NCI-H1092 treated with DMSO at 0.1 percent for 48 hours (cell line): ENCODE measurements at regions not wholly inside any gene's neighbourhood (a gene's known extent, or its start where the extent isn't known, plus 50 kb on each side); places are given as distances from the start of the nearest gene placed in this dataset.
"Not testable (repeated sequence)": the region's sequence is repeated elsewhere in the genome, so short reads cannot be mapped to it uniquely, and the experiment has no call there.

Source experiments
- DNase-seq: peaks from one replicate; lab custom pipeline; 2025; lab: John Stamatoyannopoulos, UW

DNA sequence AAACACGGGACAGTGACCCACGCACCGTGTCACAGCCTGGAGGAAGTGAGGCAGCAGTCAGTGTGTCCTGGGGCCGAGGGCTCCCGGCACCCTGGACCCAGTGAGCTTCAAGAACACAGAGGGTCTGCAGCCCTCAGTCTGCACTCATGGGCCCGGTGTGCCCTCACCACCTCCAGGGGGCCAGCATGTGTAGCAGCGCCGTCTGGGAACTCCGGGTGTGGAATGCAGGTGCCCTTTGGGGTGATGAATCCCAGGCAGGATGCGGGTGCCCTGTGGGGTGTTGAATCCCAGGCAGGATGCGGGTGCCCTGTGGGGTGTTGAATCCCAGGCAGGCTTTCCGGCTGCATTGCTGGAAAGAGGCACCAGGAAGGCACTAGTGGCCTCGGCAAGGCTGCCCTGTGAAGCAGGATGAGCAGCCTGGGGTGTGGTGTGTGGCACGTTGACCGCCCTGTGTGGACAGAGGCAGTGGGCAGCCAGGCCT, 1399.9 kb downstream of the BRD1 start:
- no peak for DNase-seq

DNA sequence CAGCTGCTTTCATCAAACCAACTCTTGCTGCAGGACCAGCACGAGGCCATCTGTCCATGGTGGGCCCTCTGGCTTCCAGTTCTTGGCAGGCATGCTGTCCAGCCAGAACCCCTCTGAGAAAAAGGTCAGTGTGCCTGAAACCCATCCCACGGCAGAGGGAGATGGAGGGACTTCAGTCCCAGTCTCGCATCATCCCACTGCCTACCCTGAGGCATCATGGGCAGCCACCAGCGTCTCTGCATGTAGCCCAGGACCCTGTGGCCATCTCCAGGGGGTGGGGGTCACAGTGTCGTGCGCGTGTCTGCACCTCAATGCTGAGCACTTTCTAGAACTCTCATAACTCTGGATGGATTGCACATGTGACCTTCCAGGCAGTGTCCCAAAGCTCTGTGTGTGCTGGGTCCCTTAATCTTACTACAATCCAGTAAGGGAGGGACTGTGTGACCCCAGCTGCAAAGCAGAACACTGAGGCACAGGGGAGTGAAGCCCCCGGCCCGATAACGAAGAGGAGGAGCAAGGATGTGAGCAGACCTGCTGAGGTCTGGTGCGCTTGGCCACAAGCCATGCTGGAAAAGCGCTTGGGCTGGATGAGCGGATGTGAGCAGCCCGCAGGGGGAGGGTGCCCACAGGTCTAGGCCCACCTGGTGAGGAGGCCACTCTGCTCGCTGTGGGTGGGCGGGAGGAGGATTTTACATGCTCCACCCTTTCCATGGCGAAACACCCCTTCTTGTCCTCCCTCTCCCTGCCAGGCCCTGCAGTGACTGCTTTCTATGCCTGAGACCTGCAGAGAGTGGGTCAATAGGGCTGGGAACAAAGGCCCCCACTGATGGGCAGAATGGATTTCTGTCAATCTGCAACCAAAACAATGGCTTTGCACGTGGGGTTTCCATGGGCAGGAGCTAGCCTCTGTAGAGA, 1401.0 kb downstream of the BRD1 start:
- no peak for DNase-seq

DNA sequence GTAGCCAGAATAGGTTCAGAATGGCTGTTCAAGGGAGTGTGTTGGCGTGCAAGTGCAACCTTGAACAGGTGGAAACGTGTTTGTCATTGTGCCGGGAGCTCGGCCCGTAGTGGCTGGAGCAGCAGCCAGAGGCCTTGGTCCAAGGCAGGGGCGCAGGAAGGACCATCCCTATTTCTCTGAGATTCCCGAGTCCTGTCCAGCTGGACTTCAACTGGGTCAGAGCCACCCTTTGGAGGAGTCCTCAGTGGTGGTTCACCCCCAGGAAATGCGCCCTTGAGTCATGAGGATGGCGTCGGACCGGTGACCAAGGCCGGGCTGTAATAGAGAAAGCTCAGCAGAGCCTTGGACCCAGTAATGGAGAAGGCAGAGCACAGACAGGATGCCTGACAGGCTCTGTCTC, 1402.0 kb downstream of the BRD1 start:
- DNase-seq: no peak

DNA sequence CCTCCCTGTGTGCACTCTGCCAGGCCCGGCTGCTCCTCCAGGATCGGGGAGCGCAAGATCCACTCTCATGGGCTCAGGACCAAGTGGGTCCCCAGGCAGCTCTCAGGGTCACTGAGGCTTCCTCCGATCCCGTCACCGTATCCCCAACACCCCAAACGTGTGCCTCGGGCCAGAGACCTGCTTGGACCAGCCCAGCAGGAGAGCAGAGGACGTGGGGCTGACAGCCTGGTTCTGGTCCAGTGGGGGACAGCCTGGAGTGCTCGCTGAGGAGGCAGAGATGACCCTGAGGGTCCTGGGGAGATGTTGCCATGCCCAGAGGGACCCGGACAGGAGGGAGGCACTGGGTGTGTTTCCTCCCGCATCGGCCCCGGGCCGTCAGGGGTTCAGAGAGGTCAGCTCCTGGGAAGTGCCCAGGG, 1402.6 kb downstream of the BRD1 start:
- no peak for DNase-seq

DNA sequence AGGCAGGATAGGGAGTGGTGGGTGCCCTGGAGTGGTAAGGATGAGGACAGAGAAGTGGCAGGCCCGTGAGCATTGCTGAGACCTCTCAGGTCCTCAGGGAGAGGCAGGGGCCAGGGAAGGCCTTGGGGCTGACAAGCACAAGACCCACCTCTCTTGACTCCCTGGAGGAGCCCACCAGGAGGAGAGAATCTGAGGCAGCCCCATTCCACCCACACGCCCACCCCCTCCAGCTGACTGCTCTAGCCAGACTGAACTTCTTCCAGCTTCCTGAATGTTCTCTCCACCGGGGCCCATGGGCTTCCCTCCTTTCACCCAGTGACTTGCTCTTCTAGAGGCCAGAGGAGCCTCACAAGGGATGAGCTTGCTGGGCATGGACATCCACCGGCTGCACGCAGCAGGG, 1403.0 kb downstream of the BRD1 start:
- DNase-seq: no peak

DNA sequence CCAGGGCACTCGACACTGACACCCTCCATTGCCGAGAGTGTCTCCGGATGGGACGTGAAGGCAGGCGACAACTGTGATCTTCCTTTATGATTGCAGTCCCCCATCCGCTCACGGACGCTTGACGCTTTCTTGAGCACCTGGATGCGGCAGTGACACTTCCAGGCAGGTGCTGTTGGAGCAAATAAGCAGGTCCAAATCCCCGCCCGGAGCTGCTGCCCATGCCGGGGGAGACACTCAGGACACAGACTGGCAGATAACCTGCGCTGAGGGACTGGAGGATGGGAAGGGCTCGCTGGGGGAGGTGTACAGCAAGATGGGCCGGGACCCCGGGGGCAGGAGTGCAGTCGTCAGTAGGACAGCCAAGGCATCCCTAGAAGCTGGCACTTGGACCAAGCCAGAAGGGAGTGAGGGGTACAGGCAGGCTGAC, 1403.5 kb downstream of the BRD1 start:
- no peak for DNase-seq

DNA sequence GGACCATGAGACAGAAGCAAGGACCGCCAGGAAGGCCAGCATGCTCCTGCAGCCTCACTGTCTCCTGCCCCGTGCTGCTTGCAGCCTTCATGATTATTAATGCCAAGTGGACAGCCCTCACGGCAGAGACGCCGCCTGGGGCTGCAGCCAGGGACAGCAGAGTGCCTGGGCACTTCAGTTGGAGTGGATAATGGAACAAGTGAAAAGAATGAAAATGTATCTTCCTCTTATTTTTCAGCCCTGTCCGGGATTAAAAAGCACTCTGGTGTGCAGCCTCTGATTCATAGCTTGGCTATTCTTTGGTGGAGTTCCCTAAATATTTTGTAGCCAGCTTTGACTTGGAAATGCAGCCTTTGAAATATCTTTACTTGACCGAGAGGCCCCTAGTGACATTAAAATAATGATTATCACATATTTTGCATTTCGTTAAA, 1404.2 kb downstream of the BRD1 start:
- DNase-seq: peak; percentile 0

DNA sequence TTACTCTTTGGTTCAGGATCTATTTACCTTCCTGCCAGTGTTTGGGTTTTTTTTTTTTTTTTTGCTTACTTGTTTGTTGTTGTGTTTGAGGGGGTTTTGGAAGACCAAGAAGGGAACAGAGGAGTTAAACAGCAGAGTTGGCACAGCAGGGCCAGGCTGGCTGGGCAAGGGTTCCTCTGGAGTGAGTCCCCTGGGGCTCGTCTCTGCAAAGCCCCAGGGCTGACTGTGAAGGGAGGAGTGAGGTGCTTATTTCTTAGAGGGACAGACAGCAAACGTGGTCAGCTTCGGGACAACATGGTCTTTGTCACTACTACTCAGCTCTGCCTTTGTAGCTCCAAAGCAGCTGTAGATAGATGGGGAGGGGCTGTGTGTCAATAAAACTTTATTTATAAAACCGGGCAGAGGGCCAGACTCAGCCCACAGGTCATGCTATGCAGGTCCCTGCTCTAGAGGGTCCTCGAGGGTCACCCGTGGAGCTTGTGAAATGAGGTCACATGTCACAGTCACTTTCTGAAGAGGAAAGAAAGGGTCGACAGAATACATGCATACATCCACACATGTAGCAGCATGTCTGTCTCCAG, 1404.7 kb downstream of the BRD1 start:
- DNase-seq: no peak

DNA sequence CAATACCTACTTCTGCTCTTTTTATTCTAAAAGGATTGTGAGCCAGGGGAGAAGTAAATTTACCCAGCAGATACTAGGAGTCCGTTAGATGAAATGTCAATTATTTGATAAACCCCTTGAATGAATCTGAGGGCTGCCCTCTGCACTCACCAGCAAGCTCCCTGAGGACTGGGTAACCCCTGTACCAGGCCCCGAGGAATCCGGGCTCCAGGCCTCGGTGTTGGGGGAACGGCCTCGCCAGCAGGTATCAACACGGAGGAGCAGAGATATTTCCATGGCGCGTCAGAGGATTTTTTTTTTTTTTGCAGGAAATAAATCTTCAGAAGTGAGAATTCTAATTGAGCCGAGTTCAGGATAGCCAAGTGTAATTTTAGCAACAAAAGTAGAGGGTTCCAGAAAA, 1408.8 kb downstream of the BRD1 start:
- DNase-seq: no peak

DNA sequence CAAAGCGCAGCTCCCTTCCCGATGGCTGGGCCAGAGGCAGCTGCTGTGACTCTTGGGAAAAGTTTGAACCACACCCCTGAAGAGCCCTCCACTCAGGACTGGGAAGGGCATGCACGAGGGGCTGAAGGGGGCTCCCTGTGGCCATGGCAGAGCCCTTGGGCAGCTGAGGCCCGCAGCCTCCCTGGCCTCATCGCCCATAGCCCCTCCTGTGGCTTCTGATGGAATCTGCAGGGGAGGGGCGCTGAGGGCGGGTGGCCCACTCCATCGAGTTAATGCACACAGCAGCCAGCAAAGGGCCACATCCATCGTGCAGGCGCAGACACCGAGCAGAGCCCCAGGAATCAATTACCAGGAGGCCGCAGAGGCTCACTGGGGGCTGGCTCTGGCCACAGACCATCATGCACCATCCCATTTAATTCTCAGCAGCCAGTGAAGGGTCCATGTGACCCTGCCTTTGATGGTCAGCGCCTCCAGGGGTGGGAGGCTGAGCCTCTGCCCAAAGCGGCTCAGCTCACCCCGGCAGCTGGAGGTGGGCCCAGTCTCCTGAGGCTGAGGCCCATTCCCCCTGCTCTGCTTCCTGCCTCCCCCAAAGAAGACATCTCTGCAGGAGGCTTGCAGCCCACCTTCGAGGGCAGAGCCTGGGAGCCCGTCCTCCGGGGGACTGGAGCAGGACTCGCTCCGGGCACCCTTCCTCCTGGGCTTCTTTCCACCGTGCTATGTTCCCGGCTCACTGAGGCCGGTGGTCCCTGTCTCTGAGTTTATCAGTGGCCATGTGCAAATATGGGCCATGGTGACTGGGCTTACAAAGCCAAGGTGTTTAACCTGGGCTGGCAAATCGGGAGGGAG, 1410.2 kb downstream of the BRD1 start:
- DNase-seq: no peak

DNA sequence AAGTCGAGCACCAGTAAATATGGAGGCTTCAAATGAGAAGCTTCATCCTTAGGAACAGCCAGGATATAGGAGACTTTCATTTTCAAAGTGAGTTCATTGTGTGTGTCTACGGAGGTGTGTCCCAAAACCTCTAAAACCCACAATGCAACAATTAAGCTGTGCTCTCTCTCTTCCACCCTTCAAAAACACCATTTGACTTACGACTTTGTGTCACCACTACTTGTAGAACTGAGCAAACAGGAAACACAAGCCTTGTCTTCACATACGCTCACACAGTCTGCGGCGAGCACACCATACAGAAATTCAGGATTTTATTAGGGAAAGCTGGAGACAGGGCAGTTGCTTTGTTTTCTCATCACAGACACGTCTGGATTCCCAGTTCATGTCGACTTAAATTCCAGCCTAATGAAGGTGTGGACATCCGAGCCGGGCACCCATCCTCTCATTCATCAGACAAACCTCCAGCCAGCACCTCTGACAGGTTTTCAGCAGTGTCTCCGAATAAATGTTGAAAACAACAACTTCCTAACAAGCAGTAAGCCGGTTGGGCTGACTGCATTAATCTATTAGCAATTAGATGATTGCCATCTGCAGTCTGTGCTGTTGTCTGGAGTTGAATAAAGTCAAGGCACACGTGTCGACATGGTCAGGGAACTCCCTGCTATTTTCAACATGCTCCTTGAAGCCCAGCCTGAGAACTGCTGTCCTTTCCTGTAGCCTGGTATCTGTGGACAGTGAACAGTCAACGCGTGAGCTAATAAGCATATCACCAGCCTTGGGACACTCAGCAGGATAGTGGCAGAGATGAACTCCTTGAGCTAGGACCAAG, 1411.1 kb downstream of the BRD1 start:
- DNase-seq: no peak

DNA sequence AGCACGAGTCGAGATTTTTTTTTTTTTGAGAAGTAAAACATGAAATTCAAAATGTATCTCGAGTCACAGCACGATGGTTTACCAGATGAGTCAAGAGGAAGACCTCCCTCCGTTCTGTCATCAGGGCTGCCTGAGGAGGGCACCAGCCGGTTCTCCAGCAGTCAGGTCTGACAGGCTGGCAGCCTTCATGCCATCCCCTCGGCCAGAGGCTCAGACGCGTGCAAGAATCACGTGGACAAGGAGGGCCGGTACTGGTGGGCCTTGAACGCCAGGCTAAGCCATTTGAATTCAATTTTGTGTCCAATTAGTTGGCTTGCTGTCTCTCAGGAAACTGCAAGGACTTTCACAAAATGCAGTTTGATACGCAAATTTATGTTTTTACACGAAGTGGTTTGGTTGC, 1412.2 kb downstream of the BRD1 start:
- no peak for DNase-seq

DNA sequence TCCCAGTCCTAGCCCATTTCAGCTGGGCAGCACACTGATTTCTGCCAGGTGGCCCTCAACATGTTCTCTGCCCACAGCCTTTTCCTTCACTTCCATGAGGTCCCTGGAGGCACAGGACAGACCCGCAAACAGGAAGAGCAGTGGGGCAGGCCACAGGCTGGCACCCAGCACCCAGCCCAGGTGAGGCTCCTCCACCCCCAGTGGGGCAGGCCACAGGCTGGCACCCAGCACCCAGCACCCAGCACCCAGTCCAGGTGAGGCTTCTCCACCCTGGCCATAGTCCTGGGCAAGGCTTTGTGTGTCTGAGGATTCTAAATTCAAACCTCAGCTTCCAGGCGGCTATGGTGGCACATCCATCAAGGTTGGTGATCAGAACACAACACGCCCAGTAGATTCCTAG, 1413.0 kb downstream of the BRD1 start:
- DNase-seq: no peak

DNA sequence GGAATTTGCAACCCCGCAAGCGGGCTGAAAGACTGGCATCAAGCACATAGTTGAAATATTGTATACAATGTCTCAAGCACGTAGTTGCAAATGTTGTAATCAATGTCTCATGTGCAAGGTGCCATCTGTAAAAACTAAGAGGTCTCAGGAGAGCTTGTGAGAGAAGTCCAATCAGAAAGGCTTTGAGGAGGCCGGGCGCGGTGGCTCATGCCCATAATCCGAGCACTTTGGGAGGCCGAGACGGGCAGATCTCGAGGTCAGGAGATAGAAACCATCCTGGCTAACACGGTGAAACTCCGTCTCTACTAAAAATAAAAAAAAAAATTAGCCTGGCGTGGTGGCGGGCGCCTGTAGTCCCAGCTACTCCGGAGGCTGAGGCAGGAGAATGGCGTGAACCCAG, 1414.7 kb downstream of the BRD1 start:
- not testable (repeated sequence) for DNase-seq

DNA sequence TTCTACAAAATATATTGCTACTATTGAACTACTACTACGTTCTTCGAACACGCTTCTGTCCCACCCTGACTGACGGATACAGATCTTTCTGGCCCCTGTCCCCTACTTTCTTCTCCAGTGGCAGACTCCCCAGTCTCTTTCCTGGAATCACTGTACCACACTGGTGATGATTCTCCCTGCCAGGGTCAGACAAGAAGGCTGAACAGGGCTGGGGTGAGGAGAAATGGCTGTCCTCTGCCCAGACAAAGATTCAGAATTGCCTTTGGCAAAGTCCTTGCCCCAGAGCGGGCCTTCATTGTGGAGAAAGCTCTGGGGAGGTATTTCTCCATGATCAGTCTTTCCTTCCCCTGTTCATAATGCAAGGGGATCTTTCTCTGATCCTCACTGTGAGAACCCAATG, 1417.1 kb downstream of the BRD1 start:
- DNase-seq: no peak

DNA sequence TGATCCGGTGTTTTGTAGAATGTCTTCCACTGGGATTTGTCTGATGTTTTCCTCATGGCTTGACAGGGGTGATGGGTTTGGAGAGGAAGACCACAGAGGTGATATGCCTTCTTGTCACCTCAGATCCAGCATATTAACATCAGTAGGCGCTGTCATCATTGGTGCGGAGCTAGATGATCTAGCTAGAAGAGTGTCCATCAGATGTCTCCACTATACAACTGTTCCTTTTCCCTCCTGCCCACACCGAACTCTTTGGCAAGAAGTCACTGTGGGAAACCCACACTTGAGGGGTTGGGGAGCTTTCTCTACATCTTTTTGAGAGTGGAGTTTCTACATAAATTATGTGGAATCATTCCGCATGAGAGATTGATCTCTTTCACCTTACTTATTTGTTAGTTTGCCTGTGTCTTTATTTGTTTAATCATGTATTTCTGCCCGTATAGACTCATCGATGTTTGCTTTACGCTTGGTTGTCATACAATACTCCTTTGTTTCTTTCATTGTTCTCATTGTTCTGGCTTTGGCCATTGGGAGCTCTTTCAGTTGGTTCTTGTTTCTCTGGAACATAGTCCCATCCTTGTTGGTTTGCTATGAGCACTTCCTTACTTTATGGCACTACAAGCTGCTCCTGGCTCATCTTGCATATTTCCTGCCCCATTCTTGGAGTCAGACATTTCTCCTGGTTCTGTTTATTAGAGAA, 1420.3 kb downstream of the BRD1 start:
- no peak for DNase-seq

DNA sequence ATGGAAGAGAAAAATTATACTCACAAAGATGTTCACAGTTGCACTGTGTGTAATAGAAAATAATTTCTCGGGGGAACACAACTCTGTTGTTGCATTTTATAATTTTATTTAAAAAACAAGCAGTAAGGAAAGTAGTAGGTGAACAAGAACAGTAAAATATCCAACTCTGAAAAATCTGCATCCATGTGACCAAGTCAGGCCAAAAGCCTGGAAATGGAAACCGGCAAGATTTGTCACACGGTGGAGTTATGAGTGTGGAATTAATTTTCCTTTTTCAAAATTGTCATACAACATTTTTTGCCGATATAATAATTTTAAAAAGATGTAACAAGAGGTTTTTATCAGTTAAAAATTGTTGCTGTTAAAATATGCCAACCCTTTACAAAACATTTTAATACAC, 1421.5 kb downstream of the BRD1 start:
- DNase-seq: no peak

DNA sequence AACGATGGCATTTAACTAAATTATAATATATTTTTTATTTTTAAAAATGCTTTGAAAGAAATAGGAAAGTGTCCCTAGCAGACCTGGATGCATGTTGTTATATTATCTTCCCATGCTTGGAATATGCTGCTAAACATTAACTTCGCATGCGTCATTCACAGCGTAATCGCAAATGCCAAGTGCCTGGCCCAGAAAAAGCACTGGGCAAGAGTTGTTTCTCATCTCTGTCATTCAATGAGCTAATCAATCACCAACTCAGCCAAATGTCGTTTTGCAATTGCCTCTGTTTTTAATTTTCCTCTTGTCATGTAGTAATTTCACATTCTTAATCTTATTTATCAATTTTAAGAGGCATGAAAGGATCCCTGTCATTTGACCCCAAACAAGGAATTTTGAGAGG, 1421.9 kb downstream of the BRD1 start:
- no peak for DNase-seq

DNA sequence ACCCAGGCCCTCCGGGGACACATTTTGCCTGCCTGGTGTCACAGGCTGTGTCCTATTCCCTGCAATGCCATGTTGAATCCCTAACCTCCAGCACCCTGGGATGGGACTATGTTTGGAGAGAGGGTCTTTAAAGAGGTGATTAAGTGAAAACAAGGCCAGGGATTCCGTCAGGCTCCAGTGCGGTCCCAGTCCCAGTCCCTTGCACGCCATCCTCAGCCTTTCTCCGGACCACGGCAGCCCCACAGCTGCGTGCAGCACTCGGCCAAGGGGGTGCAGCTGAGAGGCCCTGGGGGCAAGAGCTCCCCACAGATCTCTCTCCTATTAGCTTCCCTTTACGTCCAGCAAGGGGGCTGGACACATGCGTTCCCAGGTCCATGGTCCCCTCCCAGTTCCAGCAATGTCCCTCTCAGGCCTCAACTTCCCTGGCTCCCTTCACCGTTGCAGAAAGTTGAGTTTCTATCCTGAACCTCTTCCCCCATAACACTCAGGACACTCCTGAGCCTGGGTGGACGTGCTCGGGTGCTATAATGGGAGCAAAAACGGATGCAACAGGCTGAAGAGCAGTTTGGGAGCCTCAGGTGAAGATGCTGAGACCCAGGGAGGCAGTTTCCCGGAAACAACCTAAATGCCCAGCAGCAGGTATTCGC, 1422.7 kb downstream of the BRD1 start:
- DNase-seq: no peak
